Liver (tissue), 8 donors: ENCODE measurements at regions not wholly inside any gene's neighbourhood (a gene's known extent, or its start where the extent isn't known, plus 50 kb on each side); places are given as distances from the start of the nearest gene placed in this dataset.

Experiments
- DNase-seq: peaks from one replicate; pipeline ENCODE4 v3.0.0-alpha.2; 2017; ENCODE audit warnings: low spot score
- H3K27ac ChIP-seq, 2 donors: one replicate each; pipeline ENCODE4 v1.7.0; 2013; ENCODE audit warnings: inconsistent platforms in 2 of 2, low read length in 2 of 2, control low read depth in 1 of 2, low read depth in 1 of 2, mild to moderate bottlenecking in 1 of 2
- H3K27me3 ChIP-seq, 4 donors: one replicate each; pipeline versions ENCODE4 v1.6.1 to v1.7.0; 2013; ENCODE audit warnings: low read length in 3 of 4, inconsistent platforms in 1 of 4, mild to moderate bottlenecking in 1 of 4, moderate library complexity in 1 of 4; ENCODE audit not compliant: control insufficient read depth in 4 of 4, insufficient read depth in 4 of 4
- H3K36me3 ChIP-seq, 4 donors: one replicate each; pipeline versions ENCODE4 v1.6.1 to v1.7.0; 2013; ENCODE audit warnings: low read length in 3 of 4, mild to moderate bottlenecking in 3 of 4, low read depth in 1 of 4, moderate library complexity in 1 of 4; ENCODE audit not compliant: control insufficient read depth in 4 of 4, insufficient read depth in 3 of 4
- H3K4me1 ChIP-seq, 4 donors: one replicate each; pipeline versions ENCODE4 v1.6.1 to v1.7.0; 2013; ENCODE audit warnings: low read length in 3 of 4, mild to moderate bottlenecking in 3 of 4, moderate library complexity in 1 of 4; ENCODE audit not compliant: control insufficient read depth in 4 of 4, insufficient read depth in 4 of 4
- H3K4me3 ChIP-seq, 3 donors: one replicate each; pipeline versions ENCODE4 v1.6.1 to v1.7.0; 2013; ENCODE audit warnings: low read length in 3 of 3, control low read depth in 1 of 3, low read depth in 1 of 3, mild to moderate bottlenecking in 1 of 3
- H3K9ac ChIP-seq, 2 donors: one replicate each; pipeline ENCODE4 v1.7.0; 2013; ENCODE audit warnings: low read length in 2 of 2, mild to moderate bottlenecking in 2 of 2, moderate library complexity in 2 of 2, control low read depth in 1 of 2, low read depth in 1 of 2
- H3K9me3 ChIP-seq, 4 donors: one replicate each; pipeline versions ENCODE4 v1.6.1 to v1.7.0; 2013; ENCODE audit warnings: low read length in 3 of 4; ENCODE audit not compliant: control insufficient read depth in 4 of 4
- ATF3 ChIP-seq: IDR thresholded peaks from 2 replicates; pipeline ENCODE4 v1.6.1; 2016; ENCODE audit warnings: antibody characterized with exemption
- CTCF ChIP-seq: fragments of 150-350 bp; IDR thresholded peaks from 2 replicates; pipeline ENCODE4 v1.5.1; 2017; ENCODE audit warnings: improper control_type of control experiment, low read depth, low read length; ENCODE audit not compliant: missing input control
- EGR1 ChIP-seq, 2 donors: IDR thresholded peaks; 2 replicates each; pipeline ENCODE4 v1.6.1; 2016 to 2018; ENCODE audit warnings: antibody characterized with exemption in 2 of 2, low read depth in 2 of 2
- FOXA1 ChIP-seq: IDR thresholded peaks from 2 replicates; pipeline ENCODE4 v1.6.1; 2016; ENCODE audit warnings: antibody characterized with exemption
- FOXA2 ChIP-seq: IDR thresholded peaks from 2 replicates; pipeline ENCODE4 v1.6.1; 2016; ENCODE audit warnings: antibody characterized with exemption
- GABPA ChIP-seq, 2 donors: IDR thresholded peaks in 1 of 2; conservative IDR thresholded peaks in 1 of 2; 2 replicates each; pipeline ENCODE4 v1.6.1; 2016; ENCODE audit warnings: antibody characterized with exemption in 2 of 2, mild to moderate bottlenecking in 1 of 2, moderate library complexity in 1 of 2
- HNF4A ChIP-seq, 2 donors: conservative IDR thresholded peaks; 2 replicates each; pipeline ENCODE4 v1.6.1; 2016; ENCODE audit warnings: antibody characterized with exemption in 2 of 2, mild to moderate bottlenecking in 2 of 2
- HNF4G ChIP-seq: IDR thresholded peaks from 2 replicates; pipeline ENCODE4 v1.6.1; 2016; ENCODE audit warnings: antibody characterized with exemption
- JUND ChIP-seq, 2 donors: IDR thresholded peaks; 2 replicates each; pipeline ENCODE4 v1.6.1; 2016; ENCODE audit warnings: antibody characterized with exemption in 2 of 2
- MAX ChIP-seq: IDR thresholded peaks from 2 replicates; pipeline ENCODE4 v1.6.1; 2016; ENCODE audit warnings: antibody characterized with exemption
- NR2F2 ChIP-seq: IDR thresholded peaks from 2 replicates; pipeline ENCODE4 v1.6.1; 2016; ENCODE audit warnings: antibody characterized with exemption
- RAD21 ChIP-seq, 2 donors: IDR thresholded peaks; 2 replicates each; pipeline ENCODE4 v1.6.1; 2016; ENCODE audit warnings: antibody characterized with exemption in 2 of 2, mild to moderate bottlenecking in 2 of 2
- REST ChIP-seq: IDR thresholded peaks from 2 replicates; pipeline ENCODE4 v1.6.1; 2016; ENCODE audit warnings: antibody characterized with exemption, mild to moderate bottlenecking
- RXRA ChIP-seq, 2 donors: IDR thresholded peaks; 2 replicates each; pipeline ENCODE4 v1.6.1; 2017 to 2018; ENCODE audit warnings: antibody characterized with exemption in 2 of 2, mild to moderate bottlenecking in 1 of 2
- SP1 ChIP-seq: IDR thresholded peaks from 2 replicates; pipeline ENCODE4 v1.6.1; 2018; ENCODE audit warnings: antibody characterized with exemption, mild to moderate bottlenecking
- TAF1 ChIP-seq: conservative IDR thresholded peaks from 2 replicates; pipeline ENCODE4 v1.6.1; 2016; ENCODE audit warnings: antibody characterized with exemption, mild to moderate bottlenecking
- YY1 ChIP-seq: IDR thresholded peaks from 2 replicates; pipeline ENCODE4 v1.6.1; 2016; ENCODE audit warnings: antibody characterized with exemption, mild to moderate bottlenecking
- ZBTB33 ChIP-seq: IDR thresholded peaks from 2 replicates; pipeline ENCODE4 v1.6.1; 2016; ENCODE audit warnings: antibody characterized with exemption
- WGBS: extraction: QIAGEN DNeasy Blood & Tissue Kit; methylation state at CpG from one replicate; pipeline ENCODE4 v1.1.7; 2013; 5-methylcytosine and 5-hydroxymethylcytosine counted together
- donor health status: healthy.
- donor health status: healthy.
- donor health status: healthy.
- donor health status: healthy.
- donor health status: healthy.

GRCh38 chr6:44734886-44735629 lies 347.6 kb downstream of the CDC5L start:
- Histone ChIP-seq H3K36me3 (no peaks in the 10 kb centered on the region), H3K27me3 (no peaks in the 10 kb centered on the region), H3K4me3 (no peak overlapping the region), H3K9ac (no peak overlapping the region), H3K27ac (no peak overlapping the region), H3K9me3 (no peaks in the 10 kb centered on the region), H3K4me1 (peaks cover 0 to 4% (median 0%) of the 10 kb centered on the region in 4 donors)
- WGBS = 88% methylated on average over 5 of the region's 5 CpGs
- DNase-seq = no peak
- TF ChIP-seq TAF1 (no peak), YY1 (no peak), SP1 (no peak), FOXA2 (no peak), RAD21 (IDR thresholded peaks at IDR 0.05) (no peak), CTCF (no peak), JUND (IDR thresholded peaks at IDR 0.05) (no peak), HNF4A (conservative IDR thresholded peaks at IDR 0.05) (no peak)

GRCh38 chr6:44735630-44735963 lies 348.1 kb downstream of the CDC5L start:
- Histone ChIP-seq H3K27ac (no peak overlapping the region), H3K27me3 (no peaks in the 10 kb centered on the region), H3K36me3 (no peaks in the 10 kb centered on the region), H3K9ac (no peak overlapping the region), H3K9me3 (no peaks in the 10 kb centered on the region), H3K4me3 (no peak overlapping the region), H3K4me1 (peaks cover 0 to 4% (median 0%) of the 10 kb centered on the region in 4 donors)
- TF ChIP-seq TAF1 (no peak), ZBTB33 (no peak), EGR1 (IDR thresholded peaks at IDR 0.05; ENCODE audit: low read depth in 2 of 2) (no peak), REST (no peak), MAX (no peak), GABPA (IDR thresholded peaks at IDR 0.05 in 1 of 2, conservative IDR thresholded peaks at IDR 0.05 in 1 of 2) (no peak), NR2F2 (no peak), YY1 (no peak), RXRA (IDR thresholded peaks at IDR 0.05) (no peak), FOXA1 (no peak), ATF3 (no peak), HNF4A (conservative IDR thresholded peaks at IDR 0.05) (no peak), HNF4G (no peak), CTCF (no peak), RAD21 (IDR thresholded peaks at IDR 0.05) (no peak), JUND (IDR thresholded peaks at IDR 0.05) (no peak), SP1 (no peak), FOXA2 (no peak)
- no peak for DNase-seq
- 84% methylated on average over 6 of the region's 6 CpGs for WGBS
